Fibroblast of lung (primary cell): ENCODE measurements at regions not wholly inside any gene's neighbourhood (a gene's known extent, or its start where the extent isn't known, plus 50 kb on each side); places are given as distances from the start of the nearest gene placed in this dataset.

ENCODE experiments used
- CTCF ChIP-seq, 2 donors: IDR thresholded peaks in 1 of 2; conservative IDR thresholded peaks in 1 of 2; 1 replicate in 1 of 2; 2 replicates in 1 of 2; pipeline ENCODE4 v1.5.1; 2011 to 2012; ENCODE audit warnings: low read length in 2 of 2, control low read depth in 1 of 2, inconsistent platforms in 1 of 2, low read depth in 1 of 2, mild to moderate bottlenecking in 1 of 2
- EZH2 ChIP-seq: IDR thresholded peaks from 2 replicates; pipeline ENCODE4 v1.5.1; 2012; ENCODE audit warnings: low read length, control low read depth, mild to moderate bottlenecking; ENCODE audit errors: missing control alignments

DNA sequence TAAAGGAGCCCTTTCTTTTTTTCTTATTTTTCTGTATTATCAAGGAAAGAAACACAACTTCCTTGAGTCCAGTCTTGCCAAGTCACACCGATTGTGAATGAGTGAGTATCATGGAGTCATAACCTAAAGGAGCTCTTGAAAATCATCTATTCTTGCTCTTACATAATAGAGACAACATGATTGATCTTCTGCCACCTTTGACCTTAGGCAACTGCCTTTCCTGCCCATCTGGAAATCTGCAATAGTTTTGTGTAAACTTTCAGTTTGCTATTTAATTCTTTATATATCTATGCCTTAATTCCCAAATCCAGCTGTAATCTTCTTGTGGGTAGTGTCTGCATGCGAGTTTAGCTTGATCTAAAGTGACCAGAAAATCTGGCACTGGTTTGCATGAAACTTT is 149.9 kb upstream of the FST start:
- TF ChIP-seq CTCF (conservative IDR thresholded peaks at IDR 0.05 in 1 of 2, IDR thresholded peaks at IDR 0.05 in 1 of 2; ENCODE audit: low read depth in 1 of 2, low read length in 2 of 2) (no peak), EZH2 (no peak)
